Loucy (cell line): ENCODE measurements at regions not wholly inside any gene's neighbourhood (a gene's known extent, or its start where the extent isn't known, plus 50 kb on each side); places are given as distances from the start of the nearest gene placed in this dataset.

Experiments
- H2AFZ ChIP-seq: fragments of 200-600 bp; sonication (generic); 2 replicates; pipeline ENCODE4 v1.6.0; 2016; ENCODE audit warnings: antibody characterized with exemption, mild to moderate bottlenecking, low read length, moderate library complexity
- H3F3A ChIP-seq: fragments of 200-600 bp; 2 replicates; pipeline ENCODE4 v1.6.0; 2016; ENCODE audit warnings: antibody characterized with exemption, low read depth, mild to moderate bottlenecking
- H3K27me3 ChIP-seq: fragments of 200-600 bp; sonication (generic); 2 replicates; pipeline ENCODE4 v1.6.1; 2014; ENCODE audit warnings: low read length, mild to moderate bottlenecking; ENCODE audit not compliant: insufficient read depth, poor library complexity, severe bottlenecking
- H3K36me3 ChIP-seq: fragments of 200-600 bp; sonication (generic); 2 replicates; pipeline ENCODE4 v1.6.1; 2016; ENCODE audit warnings: low read length; ENCODE audit not compliant: insufficient read depth
- H3K4me1 ChIP-seq: fragments of 200-600 bp; sonication (generic); 2 replicates; pipeline ENCODE4 v1.5.1; 2014; ENCODE audit warnings: low read length, mild to moderate bottlenecking; ENCODE audit not compliant: insufficient read depth, poor library complexity, severe bottlenecking
- H3K4me2 ChIP-seq: fragments of 200-600 bp; sonication (generic); 2 replicates; pipeline ENCODE4 v1.6.0; 2014; ENCODE audit warnings: antibody characterized with exemption, low read length, low read depth, mild to moderate bottlenecking; ENCODE audit not compliant: poor library complexity, severe bottlenecking
- H3K4me3 ChIP-seq: fragments of 200-600 bp; sonication (generic); 2 replicates; pipeline ENCODE4 v1.5.1; 2014; ENCODE audit warnings: low read length, mild to moderate bottlenecking, mixed read lengths; ENCODE audit not compliant: poor library complexity, severe bottlenecking
- H3K79me2 ChIP-seq: fragments of 200-600 bp; sonication (generic); 2 replicates; pipeline ENCODE4 v1.6.1; 2014; ENCODE audit warnings: low read length; ENCODE audit not compliant: insufficient read depth
- H3K9ac ChIP-seq: fragments of 200-600 bp; sonication (generic); 2 replicates; pipeline ENCODE4 v1.6.0; 2014; ENCODE audit warnings: mild to moderate bottlenecking, low read depth, low read length, moderate library complexity; ENCODE audit not compliant: poor library complexity, severe bottlenecking
- H3K9me2 ChIP-seq: fragments of 200-600 bp; sonication (generic); replicated peaks from 2 replicates; pipeline ENCODE4 v1.6.1; 2016; ENCODE audit warnings: low read depth, low read length, mixed read lengths
- H3K9me3 ChIP-seq: fragments of 200-600 bp; sonication (generic); 2 replicates; pipeline ENCODE4 v1.6.1; 2014; ENCODE audit warnings: mild to moderate bottlenecking, antibody characterized with exemption, low read length, low read depth; ENCODE audit not compliant: insufficient read depth
- H4K20me1 ChIP-seq: fragments of 200-600 bp; sonication (generic); 2 replicates; pipeline ENCODE4 v1.6.0; 2014; ENCODE audit warnings: antibody characterized with exemption, low read length, mild to moderate bottlenecking; ENCODE audit not compliant: insufficient read depth, poor library complexity, severe bottlenecking
- CTCF ChIP-seq: fragments of 200-600 bp; sonication (generic); conservative IDR thresholded peaks from 2 replicates; pipeline ENCODE4 v1.5.1; 2014; ENCODE audit warnings: mild to moderate bottlenecking, antibody characterized with exemption, low read length
- EZH2phosphoT487 ChIP-seq: fragments of 200-600 bp; IDR thresholded peaks from 2 replicates; pipeline ENCODE4 v1.6.1; 2018; ENCODE audit warnings: antibody characterized with exemption, mild to moderate bottlenecking, moderate library complexity, borderline replicate concordance

DNA sequence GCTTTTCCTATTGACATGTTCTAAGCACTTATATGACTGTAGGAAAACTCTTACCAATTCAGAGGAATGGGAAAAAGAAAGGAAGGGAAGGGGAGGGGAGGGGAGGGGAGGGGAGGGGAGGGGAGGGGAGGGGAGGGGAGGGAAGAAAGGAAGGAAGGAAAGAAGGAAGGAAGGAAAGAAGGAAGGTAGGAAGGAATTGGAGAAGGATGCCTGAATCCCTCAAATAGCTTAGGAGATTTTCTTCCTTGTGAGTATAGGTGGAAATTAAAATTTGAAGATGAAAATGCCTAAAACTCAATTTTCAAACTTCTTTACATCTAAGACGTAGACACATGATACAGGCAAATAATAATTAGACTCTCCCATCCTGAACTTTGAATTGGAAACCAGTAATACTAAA, 463.1 kb downstream of the SATB2 start:
- H2AFZ ChIP-seq = no peak overlapping the region
- no peaks in the 10 kb centered on the region for H3K4me1 ChIP-seq
- no peak overlapping the region for H3K9ac ChIP-seq
- no peak for TF ChIP-seq EZH2phosphoT487
- no peak for TF ChIP-seq CTCF
- no peak overlapping the region for H3K4me3 ChIP-seq
- no peaks in the 10 kb centered on the region for H3K27me3 ChIP-seq
- no peaks in the 10 kb centered on the region for H3K9me2 ChIP-seq
- no peaks in the 10 kb centered on the region for H4K20me1 ChIP-seq
- no peaks in the 10 kb centered on the region for H3K79me2 ChIP-seq
- H3K36me3 ChIP-seq = no peaks in the 10 kb centered on the region
- no peaks in the 10 kb centered on the region for H3F3A ChIP-seq
- H3K4me2 ChIP-seq = no peak overlapping the region
- peaks cover 4% of the 10 kb centered on the region; the same call in 1 of the 2 replicates for H3K9me3 ChIP-seq

- Histone ChIP-seq H3F3A (no peaks in the 10 kb centered on the region), H4K20me1 (no peaks in the 10 kb centered on the region), H3K4me3 (no peak overlapping the region), H3K79me2 (no peaks in the 10 kb centered on the region), H3K36me3 (no peaks in the 10 kb centered on the region), H3K4me2 (no peak overlapping the region), H3K9ac (no peak overlapping the region), H3K9me2 (no peaks in the 10 kb centered on the region), H3K4me1 (no peaks in the 10 kb centered on the region), H3K27me3 (no peaks in the 10 kb centered on the region), H2AFZ (no peak overlapping the region), H3K9me3 (peaks cover 4% of the 10 kb centered on the region; the same call in 1 of the 2 replicates)
- TF ChIP-seq EZH2phosphoT487 (no peak), CTCF (no peak)
These were observed 466.3 kb downstream of the SATB2 start for GRCh38 chr2:198991431-198991830.

- Histone ChIP-seq H3K79me2 (no peaks in the 10 kb centered on the region), H3K36me3 (no peaks in the 10 kb centered on the region)
These were observed 482.0 kb downstream of the SATB2 start for GRCh38 chr2:198975779-198976178.

More at GRCh38 chr2:198975779-198976178, 482.0 kb downstream of the SATB2 start:
- H3K9me3 ChIP-seq = peaks cover 16% of the 10 kb centered on the region; the same call in 1 of the 2 replicates
- no peak overlapping the region for H2AFZ ChIP-seq
- H3K27me3 ChIP-seq = no peaks in the 10 kb centered on the region
- no peaks in the 10 kb centered on the region for H4K20me1 ChIP-seq
- H3K9ac ChIP-seq = no peak overlapping the region
- H3F3A ChIP-seq = no peaks in the 10 kb centered on the region
- H3K9me2 ChIP-seq = no peaks in the 10 kb centered on the region
- H3K4me1 ChIP-seq = no peaks in the 10 kb centered on the region
- H3K4me3 ChIP-seq = no peak overlapping the region
- H3K4me2 ChIP-seq = no peak overlapping the region
- no peak for TF ChIP-seq CTCF
- no peak for TF ChIP-seq EZH2phosphoT487
